ENCODE measurements at regions not wholly inside any gene's neighbourhood (a gene's known extent, or its start where the extent isn't known, plus 50 kb on each side); places are given as distances from the start of the nearest gene placed in this dataset.

DNA sequence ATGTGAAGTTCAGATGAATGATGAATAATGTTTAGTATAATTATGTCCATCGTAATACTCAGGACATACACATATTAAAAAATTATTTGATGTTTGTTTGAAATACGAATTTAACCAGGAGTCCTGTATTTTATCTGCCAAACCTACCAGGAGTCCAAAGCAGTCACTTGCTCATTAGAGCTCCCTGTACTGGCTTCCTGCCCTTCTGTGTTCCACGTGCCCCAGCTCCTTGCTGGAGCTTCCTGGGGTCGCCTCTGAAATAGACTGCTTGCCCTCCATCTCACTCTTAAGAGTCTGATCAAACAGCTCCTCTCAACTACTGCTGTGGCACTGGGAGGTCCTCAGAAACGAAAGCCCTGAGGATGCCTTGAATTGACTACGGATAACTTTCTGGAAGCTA, 87.3 kb upstream of the DHRS4 start:
- H3K4me3 ChIP-seq (ENCODE audit: low read depth, low read length): no peak overlapping the region
- TF ChIP-seq POLR2A (IDR thresholded peaks at IDR 0.05; ENCODE audit: extremely low read depth, insufficient read length) (no peak), MYC (IDR thresholded peaks at IDR 0.05; ENCODE audit: low read depth, low read length) (no peak)
- TF ChIP-seq, protein P1, sequence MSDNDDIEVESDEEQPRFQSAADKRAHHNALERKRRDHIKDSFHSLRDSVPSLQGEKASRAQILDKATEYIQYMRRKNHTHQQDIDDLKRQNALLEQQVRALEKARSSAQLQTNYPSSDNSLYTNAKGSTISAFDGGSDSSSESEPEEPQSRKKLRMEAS (IDR thresholded peaks at IDR 0.05; ENCODE audit: low read depth, low read length): no peak
- TF ChIP-seq, protein P2, sequence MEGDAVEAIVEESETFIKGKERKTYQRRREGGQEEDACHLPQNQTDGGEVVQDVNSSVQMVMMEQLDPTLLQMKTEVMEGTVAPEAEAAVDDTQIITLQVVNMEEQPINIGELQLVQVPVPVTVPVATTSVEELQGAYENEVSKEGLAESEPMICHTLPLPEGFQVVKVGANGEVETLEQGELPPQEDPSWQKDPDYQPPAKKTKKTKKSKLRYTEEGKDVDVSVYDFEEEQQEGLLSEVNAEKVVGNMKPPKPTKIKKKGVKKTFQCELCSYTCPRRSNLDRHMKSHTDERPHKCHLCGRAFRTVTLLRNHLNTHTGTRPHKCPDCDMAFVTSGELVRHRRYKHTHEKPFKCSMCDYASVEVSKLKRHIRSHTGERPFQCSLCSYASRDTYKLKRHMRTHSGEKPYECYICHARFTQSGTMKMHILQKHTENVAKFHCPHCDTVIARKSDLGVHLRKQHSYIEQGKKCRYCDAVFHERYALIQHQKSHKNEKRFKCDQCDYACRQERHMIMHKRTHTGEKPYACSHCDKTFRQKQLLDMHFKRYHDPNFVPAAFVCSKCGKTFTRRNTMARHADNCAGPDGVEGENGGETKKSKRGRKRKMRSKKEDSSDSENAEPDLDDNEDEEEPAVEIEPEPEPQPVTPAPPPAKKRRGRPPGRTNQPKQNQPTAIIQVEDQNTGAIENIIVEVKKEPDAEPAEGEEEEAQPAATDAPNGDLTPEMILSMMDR (IDR thresholded peaks at IDR 0.05; ENCODE audit: low read depth, low read length): no peak
- DNase-seq (ENCODE audit: low read depth): no peak

DNA sequence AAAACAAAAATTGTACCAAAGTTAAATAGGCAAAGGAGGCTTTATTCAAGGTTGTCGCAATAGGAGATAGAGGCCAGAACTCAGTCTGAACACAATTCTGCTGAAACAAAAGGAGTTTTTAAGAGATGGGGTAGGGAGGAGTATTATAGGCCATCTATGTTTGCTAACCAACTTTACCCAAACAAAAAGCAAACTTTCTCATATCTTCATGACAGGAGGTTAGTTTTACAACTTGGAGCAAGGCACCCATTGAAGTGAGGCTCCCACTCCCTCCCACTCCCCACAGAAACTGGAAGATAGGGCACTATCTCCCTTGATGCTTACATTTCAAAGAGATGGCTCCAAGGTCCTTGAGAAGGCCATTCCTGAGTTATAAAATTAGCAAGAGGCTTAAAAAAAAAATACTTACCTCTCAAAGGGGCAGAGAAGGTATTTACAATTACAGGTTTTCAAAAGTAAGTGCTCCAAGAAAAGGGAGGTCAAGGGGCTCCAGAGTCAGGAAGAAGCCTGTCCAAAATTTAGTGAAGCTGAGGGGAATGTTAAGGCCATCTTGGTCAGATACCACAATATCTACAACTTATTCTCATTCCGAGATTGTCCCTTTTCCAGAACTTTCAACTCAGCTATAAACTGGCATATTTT, 84.4 kb upstream of the DHRS4 start:
- TF ChIP-seq, protein P1 (IDR thresholded peaks at IDR 0.05; ENCODE audit: low read depth, low read length): no peak
- TF ChIP-seq MYC (IDR thresholded peaks at IDR 0.05; ENCODE audit: low read depth, low read length) (no peak), POLR2A (IDR thresholded peaks at IDR 0.05; ENCODE audit: extremely low read depth, insufficient read length) (no peak)
- TF ChIP-seq, protein P2 (IDR thresholded peaks at IDR 0.05; ENCODE audit: low read depth, low read length): no peak
- no peak for DNase-seq (ENCODE audit: low read depth)
- no peak overlapping the region for H3K4me3 ChIP-seq (ENCODE audit: low read depth, low read length)

DNA sequence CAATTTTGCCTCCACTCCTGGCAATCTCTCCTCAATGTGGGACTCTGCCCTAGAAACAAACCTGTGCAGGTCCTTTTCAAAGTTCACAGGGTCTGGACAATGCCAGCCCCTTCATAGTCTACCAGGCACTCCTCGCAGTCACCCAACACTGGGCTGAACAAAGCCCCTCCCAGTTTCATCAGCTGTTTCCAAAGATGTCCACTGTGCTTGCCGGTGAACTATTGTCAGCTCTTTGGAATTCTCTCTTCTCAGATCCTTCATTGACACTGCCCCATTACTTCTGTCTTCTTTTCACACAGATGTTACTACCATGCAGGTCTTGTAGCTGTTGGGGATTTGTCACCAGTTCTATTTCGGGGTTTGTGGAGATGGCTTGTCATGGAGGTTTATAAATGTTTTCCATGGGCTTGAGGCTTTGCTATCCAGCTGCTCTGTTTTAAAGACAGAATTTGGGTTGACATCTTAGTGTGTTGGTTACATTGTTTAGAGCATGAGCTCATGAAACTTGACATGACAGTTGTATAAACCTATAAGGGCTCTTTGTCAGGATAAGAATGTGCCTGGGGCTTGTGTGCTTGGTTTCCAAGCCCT, 77.3 kb upstream of the DHRS4 start:
- H3K4me3 ChIP-seq (ENCODE audit: low read depth, low read length): no peak overlapping the region
- no peak for DNase-seq (ENCODE audit: low read depth)
- TF ChIP-seq, protein P1 (IDR thresholded peaks at IDR 0.05; ENCODE audit: low read depth, low read length): no peak

DNA sequence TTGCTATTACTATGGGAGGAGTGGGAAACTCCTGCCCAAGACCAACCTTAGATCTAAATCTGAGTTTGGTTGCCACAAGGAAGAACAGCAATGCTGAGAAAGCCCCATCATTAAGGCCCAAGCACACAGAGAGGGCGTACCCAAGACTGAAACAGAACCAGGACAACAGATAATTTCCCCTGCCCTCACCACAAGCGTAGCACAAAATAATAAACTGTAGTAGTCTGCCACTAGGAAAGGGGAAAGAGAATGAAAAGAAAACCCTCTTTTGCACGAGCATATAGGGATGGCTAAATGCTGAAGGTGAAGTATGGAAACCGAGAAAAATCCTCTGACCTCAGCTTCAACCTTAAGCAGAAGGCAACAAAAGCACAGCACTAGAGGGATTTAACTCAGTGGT, 76.5 kb upstream of the DHRS4 start:
- TF ChIP-seq, protein P1 (IDR thresholded peaks at IDR 0.05; ENCODE audit: low read depth, low read length): no peak
- TF ChIP-seq MYC (IDR thresholded peaks at IDR 0.05; ENCODE audit: low read depth, low read length) (no peak), POLR2A (IDR thresholded peaks at IDR 0.05; ENCODE audit: extremely low read depth, insufficient read length) (no peak)
- TF ChIP-seq, protein P2 (IDR thresholded peaks at IDR 0.05; ENCODE audit: low read depth, low read length): no peak
- DNase-seq (ENCODE audit: low read depth): no peak
- no peak overlapping the region for H3K4me3 ChIP-seq (ENCODE audit: low read depth, low read length)

DNA sequence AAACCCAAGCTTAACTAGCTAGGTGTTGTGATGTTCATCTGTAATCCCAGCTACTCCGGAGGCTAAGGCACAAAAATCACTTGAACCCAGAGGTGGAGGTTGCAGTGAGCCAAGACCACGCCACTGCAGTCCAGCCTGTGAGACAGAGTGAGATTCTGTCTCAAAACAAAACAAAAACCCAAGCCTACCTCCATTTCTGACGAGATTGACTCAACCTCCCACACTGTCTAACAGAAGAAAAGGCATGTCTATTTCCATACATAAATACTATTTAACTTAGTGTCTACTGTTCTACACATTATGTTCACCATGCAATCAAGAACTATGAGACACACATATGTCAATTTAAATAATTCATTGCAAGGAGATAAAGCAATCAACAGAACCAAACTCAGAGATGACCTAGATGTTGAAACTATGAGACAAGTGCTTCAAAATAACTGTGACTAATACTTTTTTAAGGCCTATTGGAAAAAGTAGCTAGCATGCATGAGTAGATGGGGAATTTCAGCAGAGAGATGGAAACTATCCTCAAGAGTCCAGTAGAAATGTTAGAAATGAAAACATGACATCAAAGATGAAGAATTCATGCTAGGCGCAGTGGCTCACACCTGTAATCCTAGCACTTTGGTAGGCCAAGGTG, 75.9 kb upstream of the DHRS4 start:
- TF ChIP-seq, protein P2 (IDR thresholded peaks at IDR 0.05; ENCODE audit: low read depth, low read length): no peak
- TF ChIP-seq, protein P1 (IDR thresholded peaks at IDR 0.05; ENCODE audit: low read depth, low read length): no peak
- TF ChIP-seq MYC (IDR thresholded peaks at IDR 0.05; ENCODE audit: low read depth, low read length) (no peak), POLR2A (IDR thresholded peaks at IDR 0.05; ENCODE audit: extremely low read depth, insufficient read length) (no peak)
- no peak overlapping the region for H3K4me3 ChIP-seq (ENCODE audit: low read depth, low read length)
- no peak for DNase-seq (ENCODE audit: low read depth)

DNA sequence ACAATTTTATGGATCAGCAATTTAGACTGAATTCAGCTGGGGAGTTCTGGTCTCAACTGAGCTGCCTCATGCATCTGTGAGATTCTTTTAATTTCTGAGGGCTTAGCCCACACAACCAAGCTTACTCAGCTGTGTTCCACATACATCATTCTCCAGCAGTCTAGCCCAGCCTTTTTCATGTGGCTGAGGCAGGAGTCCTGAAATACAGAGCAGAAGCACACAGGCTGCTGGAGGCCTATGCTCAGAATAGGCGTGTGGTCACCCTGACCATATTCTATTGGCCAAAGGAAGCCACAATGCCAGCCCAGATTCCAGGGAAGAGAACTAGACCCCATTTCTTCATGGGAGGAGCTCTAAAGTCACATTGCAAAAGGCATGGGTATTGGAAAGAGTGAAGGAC, 72.3 kb upstream of the DHRS4 start:
- no peak overlapping the region for H3K4me3 ChIP-seq (ENCODE audit: low read depth, low read length)
- TF ChIP-seq, protein P1 (IDR thresholded peaks at IDR 0.05; ENCODE audit: low read depth, low read length): no peak
- TF ChIP-seq, protein P2 (IDR thresholded peaks at IDR 0.05; ENCODE audit: low read depth, low read length): no peak
- DNase-seq (ENCODE audit: low read depth): no peak

Measured in NB4 (cell line).